GM12865 (cell line): ENCODE measurements at regions not wholly inside any gene's neighbourhood (a gene's known extent, or its start where the extent isn't known, plus 50 kb on each side); places are given as distances from the start of the nearest gene placed in this dataset.

ENCODE experiments used
- DNase-seq: peaks from one replicate; pipeline ENCODE4 v3.0.0; 2010; ENCODE audit warnings: low read depth
- H3K4me3 ChIP-seq: 2 replicates; pipeline ENCODE4 v1.5.1; 2011; ENCODE audit warnings: mild to moderate bottlenecking, low read depth, low read length, control low read depth
- CTCF ChIP-seq: IDR thresholded peaks from 2 replicates; pipeline ENCODE4 v1.5.1; 2011; ENCODE audit warnings: low read length, control low read depth, low read depth, inconsistent platforms; ENCODE audit not compliant: insufficient read depth; ENCODE audit errors: missing control alignments

GRCh38 chr9:115969096-115969495 lies 184.5 kb upstream of the PAPPA start:
- TF ChIP-seq CTCF: no peak
- DNase-seq: no peak
- no peak overlapping the region for H3K4me3 ChIP-seq

- no peak for DNase-seq
- H3K4me3 ChIP-seq: no peak overlapping the region
- no peak for TF ChIP-seq CTCF
Measured at GRCh38 chr9:115972362-115972761, 181.2 kb upstream of the PAPPA start.

- H3K4me3 ChIP-seq: no peak overlapping the region
- no peak for TF ChIP-seq CTCF
- DNase-seq: no peak
Measured at GRCh38 chr9:115972843-115973595, 180.6 kb upstream of the PAPPA start.

- no peak overlapping the region for H3K4me3 ChIP-seq
- DNase-seq: no peak
- TF ChIP-seq CTCF: no peak
Measured at GRCh38 chr9:115976781-115977180, 176.8 kb upstream of the PAPPA start.

- no peak for TF ChIP-seq CTCF
- H3K4me3 ChIP-seq: no peak overlapping the region
- DNase-seq: no peak
Measured at GRCh38 chr9:115978091-115978490, 175.5 kb upstream of the PAPPA start.

- no peak for TF ChIP-seq CTCF
- no peak overlapping the region for H3K4me3 ChIP-seq
- no peak for DNase-seq
Measured at GRCh38 chr9:115978659-115979096, 174.9 kb upstream of the PAPPA start.

- H3K4me3 ChIP-seq: no peak overlapping the region
- TF ChIP-seq CTCF: no peak
- DNase-seq: no peak
Measured at GRCh38 chr9:115980054-115980453, 173.5 kb upstream of the PAPPA start.
